HepG2 (cell line): ENCODE measurements at regions not wholly inside any gene's neighbourhood (a gene's known extent, or its start where the extent isn't known, plus 50 kb on each side); places are given as distances from the start of the nearest gene placed in this dataset.

Experiments
- ATAC-seq: fragments of 200-7000 bp; cut with Tn5 transposase; 3 replicates; pipeline ENCODE4 v1.9.1; 2020; ENCODE audit warnings: mild to moderate bottlenecking, moderate library complexity
- BruUV-seq: library from RNA; stranded (reverse); fragments of 400-500 nt; replicated peaks from 2 replicates; lab custom pipeline; 2021; lab: Mats Ljungman, UMichigan
- CTCF ChIA-PET: fragments of 300-600 bp; formaldehyde crosslinking; extraction: SDS; loops from one replicate; lab custom pipeline; 2021; ENCODE audit warnings: low total read pairs, inconsistent platforms, low intra/inter-chr PET ratio; lab: Yijun Ruan, JAX
- POLR2A ChIA-PET: fragments of 350-600 bp; sonication (Branson Sonifier 250); formaldehyde crosslinking; loops from one replicate; lab custom pipeline; 2020; ENCODE audit warnings: antibody characterized with exemption, inconsistent platforms; lab: Yijun Ruan, JAX
- DNase-seq: peaks from one replicate; pipeline ENCODE4 v3.0.0-alpha.2; 2015; ENCODE audit warnings: low spot score
- FAIRE-seq: peaks from 3 replicates; lab custom pipeline; 2011; peaks lifted over from hg19 to GRCh38; lab: Jason Lieb, UNC
- H2AFZ ChIP-seq: one replicate; pipeline ENCODE4 v1.6.1; 2011; ENCODE audit warnings: low read length, inconsistent platforms
- H3K27ac ChIP-seq: fragments of 300-600 bp; 3 replicates; pipeline ENCODE4 v1.8.0; 2011; ENCODE audit warnings: mixed run types, mild to moderate bottlenecking, mixed read lengths, low read length, inconsistent platforms; ENCODE audit not compliant: insufficient read depth; ENCODE audit errors: extremely low read length
- H3K27me3 ChIP-seq, 2 experiments: fragments of 200-600 bp in 1 of 2; 2 replicates in 1 of 2; 3 replicates in 1 of 2; pipeline versions ENCODE4 v1.6.0 to v1.8.0; 2011; ENCODE audit warnings: low read length in 2 of 2, mild to moderate bottlenecking in 2 of 2, moderate library complexity in 2 of 2, inconsistent platforms in 1 of 2; ENCODE audit not compliant: insufficient read depth in 2 of 2, control insufficient read depth in 1 of 2
- H3K36me3 ChIP-seq, 2 experiments: fragments of 200-600 bp in 1 of 2; replicated peaks in 1 of 2; 2 replicates in 1 of 2; 3 replicates in 1 of 2; pipeline versions ENCODE4 v1.5.1 to v1.8.0; 2011; ENCODE audit warnings: low read length in 2 of 2, inconsistent platforms in 1 of 2; ENCODE audit not compliant: insufficient read depth in 2 of 2, control insufficient read depth in 1 of 2
- H3K4me1 ChIP-seq: 2 replicates; pipeline ENCODE4 v1.5.1; 2012; ENCODE audit warnings: low read length, inconsistent platforms; ENCODE audit not compliant: insufficient read depth
- H3K4me2 ChIP-seq: 2 replicates; pipeline ENCODE4 v1.6.0; 2011; ENCODE audit warnings: low read depth, low read length, inconsistent platforms
- H3K4me3 ChIP-seq, 3 experiments: fragments of 200-600 bp in 1 of 3; sonication (generic), shearing (Covaris generic) in 1 of 3; replicated peaks in 1 of 3; 2 replicates each; pipeline ENCODE4 v1.5.1; 2011 to 2016; ENCODE audit warnings: low read length in 3 of 3, inconsistent platforms in 2 of 3, low read depth in 2 of 3, mild to moderate bottlenecking in 2 of 3, control low read depth in 1 of 3, mixed read lengths in 1 of 3; ENCODE audit not compliant: insufficient read depth in 1 of 3
- H3K79me2 ChIP-seq: one replicate; pipeline ENCODE4 v1.6.1; 2011; ENCODE audit warnings: low read length, inconsistent platforms; ENCODE audit not compliant: insufficient read depth
- H3K9ac ChIP-seq: 2 replicates; pipeline ENCODE4 v1.6.0; 2011; ENCODE audit warnings: mild to moderate bottlenecking, low read depth, low read length, inconsistent platforms; ENCODE audit not compliant: insufficient read depth
- H3K9me3 ChIP-seq: 2 replicates; pipeline ENCODE4 v1.5.1; 2012; ENCODE audit warnings: mild to moderate bottlenecking, low read length
- H4K20me1 ChIP-seq: 2 replicates; pipeline ENCODE4 v1.6.0; 2011; ENCODE audit warnings: inconsistent platforms, mild to moderate bottlenecking, low read length, moderate library complexity; ENCODE audit not compliant: insufficient read depth
- DPF2 ChIP-seq: sonication (generic); formaldehyde crosslinking; IDR thresholded peaks from 2 replicates; pipeline ENCODE4 v1.4.0; 2020; ENCODE audit warnings: mild to moderate bottlenecking, low read depth, missing genetic modification reagents, borderline replicate concordance
- HMGA1 ChIP-seq: sonication (generic); formaldehyde crosslinking; conservative IDR thresholded peaks from 2 replicates; pipeline ENCODE4 v1.4.0; 2020; ENCODE audit warnings: missing genetic modification reagents
- KDM1A ChIP-seq: IDR thresholded peaks from 2 replicates; pipeline ENCODE4 v1.6.1; 2016; ENCODE audit warnings: missing compliant biosample characterization
- KDM6A ChIP-seq: IDR thresholded peaks from 2 replicates; pipeline ENCODE4 v1.6.1; 2016; ENCODE audit warnings: low read depth
- PRDM4 ChIP-seq: sonication (generic); formaldehyde crosslinking; IDR thresholded peaks from 2 replicates; pipeline ENCODE4 v1.9.0; 2021; ENCODE audit warnings: missing genetic modification reagents, borderline replicate concordance
- RAD51 ChIP-seq: fragments of 450-650 bp; IDR thresholded peaks from 2 replicates; pipeline ENCODE4 v1.6.1; 2016; ENCODE audit warnings: borderline replicate concordance
- RBFOX2 ChIP-seq: fragments of 200-400 bp; formaldehyde crosslinking; IDR thresholded peaks from 2 replicates; pipeline ENCODE4 v1.6.1; 2017; ENCODE audit warnings: low read depth, mild to moderate bottlenecking, low read length
- RXRA ChIP-seq: sonication (generic); formaldehyde crosslinking; IDR thresholded peaks from 2 replicates; pipeline ENCODE4 v1.5.1; 2020; ENCODE audit warnings: missing genetic modification reagents
- ZBTB39 ChIP-seq: sonication (generic); formaldehyde crosslinking; IDR thresholded peaks from 2 replicates; pipeline ENCODE4 v1.5.0; 2020; ENCODE audit warnings: missing genetic modification reagents
- ZNF276 ChIP-seq: sonication (generic); formaldehyde crosslinking; IDR thresholded peaks from 2 replicates; pipeline ENCODE4 v1.4.0; 2020; ENCODE audit warnings: mild to moderate bottlenecking, low read depth, missing genetic modification reagents
- ZNF562 ChIP-seq: sonication (generic); formaldehyde crosslinking; IDR thresholded peaks from 2 replicates; pipeline ENCODE4 v1.8.0; 2022; ENCODE audit warnings: missing genetic modification reagents, borderline replicate concordance
- ZNF776 ChIP-seq: sonication (generic); formaldehyde crosslinking; IDR thresholded peaks from 2 replicates; pipeline ENCODE4 v1.4.0; 2020; ENCODE audit warnings: mild to moderate bottlenecking, missing genetic modification reagents
- ZNF780A ChIP-seq: sonication (generic); formaldehyde crosslinking; IDR thresholded peaks from 2 replicates; pipeline ENCODE4 v1.8.0; 2022; ENCODE audit warnings: mild to moderate bottlenecking, missing genetic modification reagents, moderate library complexity
- ZSCAN31 ChIP-seq: sonication (generic); formaldehyde crosslinking; IDR thresholded peaks from 2 replicates; pipeline ENCODE4 v1.5.0; 2020; ENCODE audit warnings: low read depth, mild to moderate bottlenecking, missing genetic modification reagents
- WGBS: methylation state at CpG from one replicate; pipeline ENCODE4 v1.1.6; 2017; ENCODE audit warnings: low lambda C conversion rate; 5-methylcytosine and 5-hydroxymethylcytosine counted together
- in situ Hi-C: cut with HindIII; loops from 2 replicates; pipeline ENCODE4 v1.10.0; 2017; ENCODE audit warnings: low pct_unique_long_range_greater_than_20kb; ENCODE audit not compliant: extremely low pct_ligation_motif_present
- intact Hi-C: fragments of 100-400 bp; cut with micrococcal nuclease; formaldehyde crosslinking; loops from one replicate; pipeline ENCODE4 v1.10.0; 2022; ENCODE audit not compliant: unreplicated experiment

- H3K9me3 ChIP-seq: no peaks in the 10 kb centered on the region
- no peak for ATAC-seq
- no peak overlapping the region for H3K9ac ChIP-seq
- intact Hi-C loops: no loop called here
- H3K27me3 ChIP-seq: no peaks in the 10 kb centered on the region
- POLR2A ChIA-PET: no interaction called here
- in situ Hi-C loops: no loop called here
- no peak overlapping the region for H3K4me2 ChIP-seq
- no peak overlapping the region for H3K27ac ChIP-seq
- WGBS: 82% methylated on average over 5 of the region's 5 CpGs
- H3K79me2 ChIP-seq: no peaks in the 10 kb centered on the region
- DNase-seq: no peak
- no peak for FAIRE-seq
- TF ChIP-seq ZSCAN31 (CRISPR knock-in tag): no peak
- TF ChIP-seq ZNF276: no peak
- TF ChIP-seq RXRA: no peak
- no peak for TF ChIP-seq RAD51
- TF ChIP-seq HMGA1: no peak
- TF ChIP-seq ZNF562: no peak
- TF ChIP-seq ZBTB39: no peak
- TF ChIP-seq DPF2 (CRISPR knock-in tag): no peak
- TF ChIP-seq KDM6A (CRISPR knock-in tag): no peak
- no peak for TF ChIP-seq RBFOX2
- no peak for TF ChIP-seq PRDM4 (CRISPR knock-in tag)
- no peak for TF ChIP-seq ZNF780A (CRISPR knock-in tag)
- no peak for TF ChIP-seq KDM1A (CRISPR knock-in tag)
- no peak for TF ChIP-seq ZNF776 (CRISPR knock-in tag)
- H3K36me3 ChIP-seq: no peaks in the 10 kb centered on the region
- H4K20me1 ChIP-seq: no peaks in the 10 kb centered on the region
- no peak overlapping the region for H3K4me3 ChIP-seq
- CTCF ChIA-PET: no interaction called here
- H3K4me1 ChIP-seq: peaks cover 42% of the 10 kb centered on the region
- no TSS peak for BruUV-seq
- H2AFZ ChIP-seq: no peak overlapping the region
These were observed 54.7 kb upstream of the ZMYND8 start for GRCh38 chr20:47411161-47411560.
